GM12892 (cell line): ENCODE measurements at regions not wholly inside any gene's neighbourhood (a gene's known extent, or its start where the extent isn't known, plus 50 kb on each side); places are given as distances from the start of the nearest gene placed in this dataset.

Experiments
- POLR2A ChIP-seq: IDR thresholded peaks from 2 replicates; pipeline ENCODE4 v1.6.1; 2011; ENCODE audit warnings: low read depth, low read length, control low read depth
- POLR2AphosphoS5 ChIP-seq: IDR thresholded peaks from 2 replicates; pipeline ENCODE4 v1.6.1; 2011; ENCODE audit warnings: low read depth, low read length, control low read depth
- TAF1 ChIP-seq: IDR thresholded peaks from 2 replicates; pipeline ENCODE4 v1.6.1; 2011; ENCODE audit warnings: low read depth, mild to moderate bottlenecking, control low read depth, low read length, borderline replicate concordance

GRCh38 chr5:31096238-31096865, 97.1 kb upstream of the CDH6 start:
- TF ChIP-seq TAF1 (no peak), POLR2A (no peak), POLR2AphosphoS5 (no peak)
